ENCODE measurements at regions not wholly inside any gene's neighbourhood (a gene's known extent, or its start where the extent isn't known, plus 50 kb on each side); places are given as distances from the start of the nearest gene placed in this dataset.
"Not testable (repeated sequence)": the region's sequence is repeated elsewhere in the genome, so short reads cannot be mapped to it uniquely, and the experiment has no call there.

- intact Hi-C loops (cut with micrococcal nuclease), result no loop called here
- no peaks in the 10 kb centered on the region for H3K27me3 Mint-ChIP-seq (ENCODE audit: low read depth in 2 of 2)
- H3K4me3 Mint-ChIP-seq, result no peak overlapping the region
- H3K9me3 Mint-ChIP-seq, result peaks cover 2 to 3% of the 10 kb centered on the region in 2 donors
- no peaks in the 10 kb centered on the region for H3K36me3 ChIP-seq (ENCODE audit: control insufficient read depth, insufficient read depth, low read length)
- H3K36me3 Mint-ChIP-seq, result no peaks in the 10 kb centered on the region
- no peak overlapping the region for H3K27ac ChIP-seq (ENCODE audit: low read length)
- ATAC-seq (no peak), DNase-seq (no peak)
- no peak overlapping the region for H3K4me3 ChIP-seq (ENCODE audit: low read length)
- no peaks in the 10 kb centered on the region for H3K4me1 ChIP-seq (ENCODE audit: control insufficient read depth, insufficient read depth, low read length)
- H3K27me3 ChIP-seq (ENCODE audit: control insufficient read depth, insufficient read depth, low read length), result no peaks in the 10 kb centered on the region
- no peaks in the 10 kb centered on the region for H3K9me3 ChIP-seq (ENCODE audit: control insufficient read depth, insufficient read depth, low read length)
- 71% methylated on average over 5 of the region's 6 CpGs for WGBS (ENCODE audit: insufficient coverage)
- H3K4me1 Mint-ChIP-seq, result no peaks in the 10 kb centered on the region
- TF ChIP-seq, protein P1, sequence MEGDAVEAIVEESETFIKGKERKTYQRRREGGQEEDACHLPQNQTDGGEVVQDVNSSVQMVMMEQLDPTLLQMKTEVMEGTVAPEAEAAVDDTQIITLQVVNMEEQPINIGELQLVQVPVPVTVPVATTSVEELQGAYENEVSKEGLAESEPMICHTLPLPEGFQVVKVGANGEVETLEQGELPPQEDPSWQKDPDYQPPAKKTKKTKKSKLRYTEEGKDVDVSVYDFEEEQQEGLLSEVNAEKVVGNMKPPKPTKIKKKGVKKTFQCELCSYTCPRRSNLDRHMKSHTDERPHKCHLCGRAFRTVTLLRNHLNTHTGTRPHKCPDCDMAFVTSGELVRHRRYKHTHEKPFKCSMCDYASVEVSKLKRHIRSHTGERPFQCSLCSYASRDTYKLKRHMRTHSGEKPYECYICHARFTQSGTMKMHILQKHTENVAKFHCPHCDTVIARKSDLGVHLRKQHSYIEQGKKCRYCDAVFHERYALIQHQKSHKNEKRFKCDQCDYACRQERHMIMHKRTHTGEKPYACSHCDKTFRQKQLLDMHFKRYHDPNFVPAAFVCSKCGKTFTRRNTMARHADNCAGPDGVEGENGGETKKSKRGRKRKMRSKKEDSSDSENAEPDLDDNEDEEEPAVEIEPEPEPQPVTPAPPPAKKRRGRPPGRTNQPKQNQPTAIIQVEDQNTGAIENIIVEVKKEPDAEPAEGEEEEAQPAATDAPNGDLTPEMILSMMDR (IDR thresholded peaks at IDR 0.05), result no peak
- H3K27ac Mint-ChIP-seq, result no peak overlapping the region
These were observed 806.4 kb downstream of the TRIB2 start for GRCh38 chr2:13522917-13523821.

GRCh38 chr2:13524492-13524891 lies 807.8 kb downstream of the TRIB2 start:
- H3K4me3 Mint-ChIP-seq, result no peak overlapping the region

DNA sequence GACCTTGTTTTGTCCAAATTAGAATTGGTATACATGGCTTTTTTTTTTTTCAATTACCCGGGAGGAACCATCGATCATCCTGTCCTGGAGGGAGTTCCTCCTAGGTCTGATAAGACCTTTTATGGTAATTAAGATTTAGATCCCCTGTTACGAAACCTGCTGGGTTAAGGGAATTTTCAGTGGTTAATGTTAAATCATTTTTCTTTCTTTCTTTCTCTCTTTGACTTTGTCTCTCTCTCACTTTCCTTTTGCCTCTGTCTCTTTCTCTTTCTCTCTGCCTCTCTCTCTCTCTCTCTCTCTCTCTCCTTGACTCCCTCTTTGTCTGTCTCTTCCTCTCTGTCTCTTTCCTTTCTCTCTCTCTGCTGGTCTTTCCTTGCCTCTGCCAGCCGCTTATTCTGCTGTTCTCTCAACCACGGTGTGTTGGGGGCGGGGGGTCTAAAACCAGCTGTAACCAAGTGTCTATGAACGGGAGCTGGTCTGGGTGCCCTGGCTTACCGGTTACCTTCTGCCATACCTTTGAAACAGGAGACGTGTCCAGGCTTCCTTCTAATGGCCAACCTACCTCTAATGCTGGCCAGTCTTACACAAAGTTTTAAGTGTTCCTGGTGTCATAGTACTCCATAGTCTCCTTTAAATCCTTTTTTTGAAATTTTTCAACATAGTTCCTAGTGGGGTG lies 815.1 kb downstream of the TRIB2 start:
- H3K4me1 ChIP-seq (ENCODE audit: control insufficient read depth, insufficient read depth, low read length); H3K4me3 Mint-ChIP-seq; H3K4me3 ChIP-seq (ENCODE audit: low read length): not testable (repeated sequence)

More at GRCh38 chr2:13524492-13524891, 807.8 kb downstream of the TRIB2 start:
- Histone ChIP-seq H3K4me3 (ENCODE audit: low read length) (no peak overlapping the region), H3K27me3 (ENCODE audit: control insufficient read depth, insufficient read depth, low read length) (no peaks in the 10 kb centered on the region), H3K4me1 (ENCODE audit: control insufficient read depth, insufficient read depth, low read length) (no peaks in the 10 kb centered on the region), H3K27ac (ENCODE audit: low read length) (no peak overlapping the region), H3K9me3 (ENCODE audit: control insufficient read depth, insufficient read depth, low read length) (no peaks in the 10 kb centered on the region), H3K36me3 (ENCODE audit: control insufficient read depth, insufficient read depth, low read length) (no peaks in the 10 kb centered on the region)
- Mint-ChIP-seq H3K27ac (no peak overlapping the region), H3K4me1 (no peaks in the 10 kb centered on the region), H3K9me3 (peaks cover 0 to 2% of the 10 kb centered on the region in 2 donors), H3K36me3 (no peaks in the 10 kb centered on the region), H3K27me3 (ENCODE audit: low read depth in 2 of 2) (no peaks in the 10 kb centered on the region)
- no peak for ATAC-seq
- no CpG with 5 or more reads among the region's 1 CpG for WGBS (ENCODE audit: insufficient coverage)
- DNase-seq, result no peak
- TF ChIP-seq, protein P1 (IDR thresholded peaks at IDR 0.05), result no peak
- intact Hi-C loops (cut with micrococcal nuclease), result no loop called here

DNA sequence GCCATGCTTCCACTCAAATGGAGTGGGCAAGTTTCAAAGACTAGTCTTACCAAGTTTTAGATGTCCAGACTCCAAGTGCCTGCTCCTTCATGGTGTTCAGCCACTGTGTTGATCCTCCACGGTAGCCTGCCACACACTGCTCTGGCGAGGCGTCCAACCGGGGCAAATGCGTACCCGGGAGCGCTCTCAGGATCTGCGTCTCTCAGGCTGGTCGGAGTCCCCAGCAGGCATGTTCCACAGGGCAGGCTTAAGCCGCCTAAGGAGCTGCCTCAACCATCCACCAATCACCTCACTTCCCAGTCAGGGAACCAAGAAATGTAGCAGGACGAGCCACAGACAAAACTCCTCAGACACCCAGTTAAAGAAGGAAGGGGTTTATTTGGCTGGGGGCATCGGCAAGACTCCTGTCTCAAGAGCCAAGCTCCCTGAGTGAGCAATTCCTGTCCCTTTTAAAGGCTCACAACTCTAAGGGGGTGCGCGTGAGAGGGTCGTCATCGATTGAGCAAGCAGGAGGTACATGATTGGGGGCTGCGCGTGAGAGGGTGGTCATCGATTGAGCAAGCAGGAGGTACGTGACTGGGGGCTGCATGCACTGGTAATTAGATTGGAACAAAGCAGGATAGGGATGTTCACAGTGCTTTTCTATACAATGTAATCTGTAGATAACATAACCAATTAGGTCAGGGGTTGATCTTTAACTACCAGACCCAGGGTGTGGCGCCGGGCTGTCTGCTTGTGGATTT lies 816.2 kb downstream of the TRIB2 start:
- H3K9me3 Mint-ChIP-seq, result peaks cover 9 to 14% of the 10 kb centered on the region in 2 donors
- not testable (repeated sequence) for ATAC-seq

More for the DNA sequence above, 815.1 kb downstream of the TRIB2 start:
- H3K36me3 Mint-ChIP-seq; H3K27me3 ChIP-seq (ENCODE audit: control insufficient read depth, insufficient read depth, low read length); H3K27ac ChIP-seq (ENCODE audit: low read length); H3K4me1 Mint-ChIP-seq; H3K36me3 ChIP-seq (ENCODE audit: control insufficient read depth, insufficient read depth, low read length); intact Hi-C loops (cut with micrococcal nuclease); H3K27me3 Mint-ChIP-seq (ENCODE audit: low read depth in 2 of 2); H3K9me3 ChIP-seq (ENCODE audit: control insufficient read depth, insufficient read depth, low read length); ATAC-seq; H3K27ac Mint-ChIP-seq; DNase-seq: not testable (repeated sequence)
- peaks cover 9 to 14% of the 10 kb centered on the region in 2 donors for H3K9me3 Mint-ChIP-seq
- 71% methylated on average over 8 of the region's 9 CpGs for WGBS (ENCODE audit: insufficient coverage)

More for the DNA sequence above, 816.2 kb downstream of the TRIB2 start:
- H3K4me3 Mint-ChIP-seq; intact Hi-C loops (cut with micrococcal nuclease); H3K27me3 Mint-ChIP-seq (ENCODE audit: low read depth in 2 of 2); H3K27me3 ChIP-seq (ENCODE audit: control insufficient read depth, insufficient read depth, low read length); H3K36me3 Mint-ChIP-seq; H3K4me1 Mint-ChIP-seq; H3K27ac ChIP-seq (ENCODE audit: low read length); H3K36me3 ChIP-seq (ENCODE audit: control insufficient read depth, insufficient read depth, low read length); DNase-seq; H3K27ac Mint-ChIP-seq; H3K4me1 ChIP-seq (ENCODE audit: control insufficient read depth, insufficient read depth, low read length); H3K9me3 ChIP-seq (ENCODE audit: control insufficient read depth, insufficient read depth, low read length); H3K4me3 ChIP-seq (ENCODE audit: low read length): not testable (repeated sequence)
- 94% methylated on average over 19 of the region's 22 CpGs for WGBS (ENCODE audit: insufficient coverage)

All from natural killer cell (primary cell).